ENCODE measurements at regions not wholly inside any gene's neighbourhood (a gene's known extent, or its start where the extent isn't known, plus 50 kb on each side); places are given as distances from the start of the nearest gene placed in this dataset.

GRCh38 chr13:94765814-94766213, 53.5 kb upstream of the SOX21 start:
- dilution Hi-C loops (cut with HindIII; ENCODE audit: low sequenced_read_pairs, unreplicated experiment) (no loop called here), intact Hi-C loops (cut with micrococcal nuclease) (no loop called here), in situ Hi-C loops (cut with MboI; ENCODE audit: low sequenced_read_pairs) (no loop called here)
- Histone ChIP-seq H2AK9ac (replicated peaks; ENCODE audit: low read depth, low read length, poor library complexity) (no peak overlapping the region), H3K27ac (ENCODE audit: insufficient read depth, low read length) (no peak overlapping the region), H4K91ac (ENCODE audit: insufficient read depth, low read depth, low read length) (no peak overlapping the region), H3K4me1 (ENCODE audit: control insufficient read depth, insufficient read depth, low read length) (no peaks in the 10 kb centered on the region), H2BK20ac (ENCODE audit: low read depth, low read length) (no peak overlapping the region), H3K9me3 (ENCODE audit: control insufficient read depth, insufficient read depth, low read length) (no peaks in the 10 kb centered on the region), H2AK5ac (ENCODE audit: low read depth, low read length) (no peak overlapping the region), H4K5ac (ENCODE audit: low read depth, low read length) (no peak overlapping the region), H3K14ac (replicated peaks; ENCODE audit: low read depth, low read length) (no peak overlapping the region), H3K9ac (ENCODE audit: low read depth, low read length) (no peak overlapping the region), H3K27me3 (ENCODE audit: control insufficient read depth, insufficient read depth, low read length) (no peaks in the 10 kb centered on the region), H3K36me3 (ENCODE audit: control insufficient read depth, insufficient read depth, low read length) (no peaks in the 10 kb centered on the region), H3K56ac (ENCODE audit: extremely low read depth, insufficient read depth, low read length) (no peak overlapping the region), H3K4me2 (ENCODE audit: low read depth, low read length) (no peak overlapping the region), H2BK15ac (ENCODE audit: low read depth, low read length) (no peak overlapping the region), H2AFZ (replicated peaks; ENCODE audit: low read length, poor library complexity) (no peak overlapping the region), H3K23ac (ENCODE audit: low read depth, low read length) (no peak overlapping the region), H3K79me1 (ENCODE audit: low read depth in 1 of 2, low read length in 2 of 2) (no peaks in the 10 kb centered on the region), H2BK120ac (ENCODE audit: low read depth, low read length) (no peak overlapping the region), H3K4ac (ENCODE audit: low read depth, low read length) (no peak overlapping the region), H3K9me1 (ENCODE audit: insufficient read depth, low read length) (no peaks in the 10 kb centered on the region), H4K8ac (ENCODE audit: low read depth in 2 of 2, low read length in 2 of 2) (no peak overlapping the region), H3K4me3 (ENCODE audit: insufficient read depth, low read depth, low read length) (no peak overlapping the region), H4K20me1 (ENCODE audit: insufficient read depth, low read length) (no peaks in the 10 kb centered on the region), H3K18ac (ENCODE audit: low read depth, low read length) (no peak overlapping the region), H2BK5ac (ENCODE audit: low read depth, low read length, poor library complexity, severe bottlenecking) (no peak overlapping the region)
- TF ChIP-seq FOS (IDR thresholded peaks at IDR 0.05; ENCODE audit: low read depth, low read length) (no peak), RCOR1 (IDR thresholded peaks at IDR 0.05; ENCODE audit: insufficient replicate concordance, low read length) (no peak), POLR2A (IDR thresholded peaks at IDR 0.05; ENCODE audit: low read depth, low read length) (no peak), NFE2L2 (IDR thresholded peaks at IDR 0.05; ENCODE audit: low read depth, low read length) (no peak), CEBPB (IDR thresholded peaks at IDR 0.05; ENCODE audit: low read depth, low read length) (no peak)
- BruUV-seq (replicated peaks), result no TSS peak
- ChIA-PET CTCF (no interaction called here), POLR2A (ENCODE audit: unreplicated experiment) (no interaction called here)
- WGBS, 2 experiments (ENCODE audit: extremely low coverage in 2 of 2, insufficient read length in 1 of 2), result 80% methylated on average over 1 of the region's 7 CpGs; no CpG with 5 or more reads in 1 of the 2 experiments
- no peak for ATAC-seq (ENCODE audit: low read depth)
- no peak for DNase-seq
